ENCODE measurements at regions not wholly inside any gene's neighbourhood (a gene's known extent, or its start where the extent isn't known, plus 50 kb on each side); places are given as distances from the start of the nearest gene placed in this dataset.
A peak's percentile ranks its signal among the peaks of the same experiment; 100 is the strongest.

DNA sequence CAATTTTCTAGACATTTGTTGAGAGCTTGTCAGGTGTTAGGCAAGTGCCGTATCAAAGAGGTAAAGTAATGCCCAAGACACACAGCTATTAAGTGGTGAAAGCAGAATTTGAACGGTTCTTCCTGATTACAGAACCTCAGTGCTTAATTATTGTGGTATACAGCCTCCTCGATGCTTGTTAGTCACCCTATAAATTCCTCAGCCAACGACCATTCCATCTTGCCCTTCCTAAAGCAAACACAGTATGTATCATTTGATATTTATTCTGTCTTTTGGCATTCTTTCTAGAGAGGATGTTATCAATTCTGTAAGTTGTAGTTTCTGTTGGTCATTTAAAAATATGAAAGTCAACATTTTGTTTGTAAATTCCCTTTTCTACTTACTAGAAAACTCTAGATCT lies 297.8 kb upstream of the BMP2 start:
- H3K27ac Mint-ChIP-seq (ENCODE audit: unreplicated experiment), result no peak overlapping the region
- no peak overlapping the region for H3K4me3 Mint-ChIP-seq (ENCODE audit: unreplicated experiment)
- H3K27me3 Mint-ChIP-seq (ENCODE audit: low read depth), result no peaks in the 10 kb centered on the region
- TF ChIP-seq, protein P1, sequence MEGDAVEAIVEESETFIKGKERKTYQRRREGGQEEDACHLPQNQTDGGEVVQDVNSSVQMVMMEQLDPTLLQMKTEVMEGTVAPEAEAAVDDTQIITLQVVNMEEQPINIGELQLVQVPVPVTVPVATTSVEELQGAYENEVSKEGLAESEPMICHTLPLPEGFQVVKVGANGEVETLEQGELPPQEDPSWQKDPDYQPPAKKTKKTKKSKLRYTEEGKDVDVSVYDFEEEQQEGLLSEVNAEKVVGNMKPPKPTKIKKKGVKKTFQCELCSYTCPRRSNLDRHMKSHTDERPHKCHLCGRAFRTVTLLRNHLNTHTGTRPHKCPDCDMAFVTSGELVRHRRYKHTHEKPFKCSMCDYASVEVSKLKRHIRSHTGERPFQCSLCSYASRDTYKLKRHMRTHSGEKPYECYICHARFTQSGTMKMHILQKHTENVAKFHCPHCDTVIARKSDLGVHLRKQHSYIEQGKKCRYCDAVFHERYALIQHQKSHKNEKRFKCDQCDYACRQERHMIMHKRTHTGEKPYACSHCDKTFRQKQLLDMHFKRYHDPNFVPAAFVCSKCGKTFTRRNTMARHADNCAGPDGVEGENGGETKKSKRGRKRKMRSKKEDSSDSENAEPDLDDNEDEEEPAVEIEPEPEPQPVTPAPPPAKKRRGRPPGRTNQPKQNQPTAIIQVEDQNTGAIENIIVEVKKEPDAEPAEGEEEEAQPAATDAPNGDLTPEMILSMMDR (IDR thresholded peaks at IDR 0.05), result no peak
- peaks cover 3% of the 10 kb centered on the region for H3K9me3 Mint-ChIP-seq (ENCODE audit: low read depth)
- H3K36me3 Mint-ChIP-seq (ENCODE audit: low read depth), result no peaks in the 10 kb centered on the region
- no peak for DNase-seq (ENCODE audit: low spot score)
- H3K4me1 Mint-ChIP-seq (ENCODE audit: low read depth), result peaks cover 5% of the 10 kb centered on the region

DNA sequence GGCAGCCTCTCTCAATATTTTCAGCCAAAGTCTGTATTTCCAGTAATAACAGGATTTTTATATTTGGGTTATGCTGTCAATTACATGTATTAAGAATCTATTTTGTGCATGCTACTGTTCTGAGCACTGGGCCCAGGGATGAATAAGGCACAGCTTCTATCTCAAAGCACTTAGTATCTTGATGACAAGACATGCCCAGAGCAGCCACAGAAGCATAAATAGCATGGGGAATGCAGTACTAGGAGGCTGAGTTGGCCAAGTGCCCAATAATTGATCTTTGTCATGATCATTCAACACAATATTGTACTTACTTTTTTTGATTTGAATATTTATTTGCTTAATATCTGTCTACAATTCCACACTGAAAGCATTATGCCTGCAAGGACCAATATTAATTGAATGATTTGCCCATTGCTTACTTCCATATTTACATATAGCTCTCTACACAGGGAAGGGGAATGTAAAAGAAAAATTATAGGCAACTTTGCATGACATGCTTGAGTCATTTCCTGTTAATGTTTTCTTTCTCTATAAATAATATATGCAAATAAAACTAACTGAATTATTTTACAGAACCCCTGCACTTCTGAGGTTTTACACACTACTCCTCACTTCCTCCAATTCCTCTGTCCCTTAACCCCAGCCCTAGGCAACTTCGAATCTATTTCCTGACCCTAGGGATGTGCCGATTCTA lies 298.9 kb upstream of the BMP2 start:
- Mint-ChIP-seq H3K27ac (ENCODE audit: unreplicated experiment) (no peak overlapping the region), H3K4me1 (ENCODE audit: low read depth) (peaks cover 5% of the 10 kb centered on the region), H3K9me3 (ENCODE audit: low read depth) (peaks cover 3% of the 10 kb centered on the region), H3K27me3 (ENCODE audit: low read depth) (no peaks in the 10 kb centered on the region), H3K36me3 (ENCODE audit: low read depth) (no peaks in the 10 kb centered on the region), H3K4me3 (ENCODE audit: unreplicated experiment) (no peak overlapping the region)
- TF ChIP-seq, protein P1 (IDR thresholded peaks at IDR 0.05), result no peak
- no peak for DNase-seq (ENCODE audit: low spot score)

DNA sequence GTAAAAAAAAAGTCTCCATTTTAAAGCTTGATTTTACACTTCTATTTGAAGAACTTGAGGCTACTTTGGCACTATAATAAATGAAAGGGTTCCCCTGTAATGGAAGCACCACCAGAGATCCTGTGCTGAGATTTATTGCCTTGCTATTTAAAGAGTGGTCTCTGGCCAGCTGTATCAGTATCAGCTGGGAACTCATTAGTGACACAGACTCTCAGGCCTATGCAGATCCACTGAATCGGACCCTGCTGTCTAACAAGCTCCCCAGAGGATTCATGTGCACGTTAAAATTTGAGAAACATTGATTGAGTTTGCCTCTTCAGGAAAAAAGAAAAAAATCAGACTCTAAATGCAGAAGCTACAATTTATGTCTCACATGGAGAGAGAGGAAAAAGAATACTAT lies 299.9 kb upstream of the BMP2 start:
- Mint-ChIP-seq H3K27ac (ENCODE audit: unreplicated experiment) (no peak overlapping the region), H3K36me3 (ENCODE audit: low read depth) (no peaks in the 10 kb centered on the region), H3K4me1 (ENCODE audit: low read depth) (peaks cover 5% of the 10 kb centered on the region), H3K27me3 (ENCODE audit: low read depth) (no peaks in the 10 kb centered on the region), H3K4me3 (ENCODE audit: unreplicated experiment) (no peak overlapping the region), H3K9me3 (ENCODE audit: low read depth) (peaks cover 3% of the 10 kb centered on the region)
- DNase-seq (ENCODE audit: low spot score), result no peak
- TF ChIP-seq, protein P1 (IDR thresholded peaks at IDR 0.05), result no peak

DNA sequence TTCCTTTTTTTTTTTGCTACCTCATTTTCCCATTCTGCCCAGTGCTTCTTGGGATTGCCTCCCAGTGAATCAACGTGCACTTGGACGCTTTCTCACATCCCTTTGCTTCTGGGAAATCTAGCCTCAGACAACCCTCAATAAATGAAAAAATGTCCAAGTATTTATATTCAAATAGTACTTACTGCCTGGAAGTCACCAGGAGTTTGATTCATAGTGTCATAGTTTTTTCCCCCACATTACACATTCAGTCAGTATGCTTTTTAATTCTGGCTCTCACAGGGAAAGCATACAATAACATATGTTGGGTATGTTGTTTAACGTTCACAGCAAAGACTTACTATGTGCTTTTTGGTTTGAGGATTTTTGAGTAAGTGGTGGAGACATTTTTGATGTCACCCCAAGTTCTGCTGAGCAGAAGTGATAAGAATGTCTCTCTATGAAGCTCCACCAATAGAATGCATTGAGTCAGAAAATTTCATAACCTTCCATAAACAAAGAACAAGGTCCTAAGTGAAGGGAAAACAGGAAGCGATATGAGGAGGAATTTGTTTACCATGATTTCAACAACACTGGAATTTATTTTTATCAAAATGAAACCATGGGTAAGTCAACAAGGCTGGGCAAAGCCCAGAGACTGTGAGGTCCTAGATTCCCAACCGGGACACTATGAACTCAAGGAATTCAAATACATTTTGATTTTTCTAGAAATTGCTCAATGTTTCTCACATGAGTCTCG lies 301.2 kb upstream of the BMP2 start:
- Mint-ChIP-seq H3K27ac (ENCODE audit: unreplicated experiment) (peak overlapping the region; percentile 39), H3K4me3 (ENCODE audit: unreplicated experiment) (no peak overlapping the region), H3K36me3 (ENCODE audit: low read depth) (no peaks in the 10 kb centered on the region), H3K4me1 (ENCODE audit: low read depth) (peaks cover 5% of the 10 kb centered on the region), H3K27me3 (ENCODE audit: low read depth) (no peaks in the 10 kb centered on the region), H3K9me3 (ENCODE audit: low read depth) (peaks cover 3% of the 10 kb centered on the region)
- DNase-seq (ENCODE audit: low spot score), result no peak
- TF ChIP-seq, protein P1 (IDR thresholded peaks at IDR 0.05), result no peak

DNA sequence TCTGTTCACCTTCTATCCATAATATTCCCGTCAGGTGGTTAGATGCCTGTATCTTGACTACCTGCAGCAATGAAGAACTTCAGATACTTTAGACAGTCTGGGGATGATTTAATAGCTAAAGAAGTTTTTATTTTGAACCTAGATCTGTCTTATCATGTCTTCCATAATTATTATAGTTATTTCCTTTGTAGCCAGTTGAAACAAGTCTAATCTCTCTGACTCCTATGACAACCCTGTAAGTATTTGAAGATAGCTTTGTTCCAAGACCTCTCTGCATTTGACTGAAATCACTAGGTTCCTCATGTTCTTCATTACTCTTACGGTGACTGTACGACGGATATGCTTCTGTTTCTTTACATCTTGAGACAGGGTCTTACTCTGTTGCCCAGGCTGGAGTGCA lies 316.6 kb upstream of the BMP2 start:
- Mint-ChIP-seq H3K9me3 (ENCODE audit: low read depth) (no peaks in the 10 kb centered on the region), H3K4me3 (ENCODE audit: unreplicated experiment) (no peak overlapping the region), H3K4me1 (ENCODE audit: low read depth) (no peaks in the 10 kb centered on the region), H3K36me3 (ENCODE audit: low read depth) (no peaks in the 10 kb centered on the region), H3K27me3 (ENCODE audit: low read depth) (peaks cover 2% of the 10 kb centered on the region), H3K27ac (ENCODE audit: unreplicated experiment) (no peak overlapping the region)
- TF ChIP-seq, protein P1 (IDR thresholded peaks at IDR 0.05), result no peak
- DNase-seq (ENCODE audit: low spot score), result no peak
